ENCODE measurements at regions not wholly inside any gene's neighbourhood (a gene's known extent, or its start where the extent isn't known, plus 50 kb on each side); places are given as distances from the start of the nearest gene placed in this dataset.

DNA sequence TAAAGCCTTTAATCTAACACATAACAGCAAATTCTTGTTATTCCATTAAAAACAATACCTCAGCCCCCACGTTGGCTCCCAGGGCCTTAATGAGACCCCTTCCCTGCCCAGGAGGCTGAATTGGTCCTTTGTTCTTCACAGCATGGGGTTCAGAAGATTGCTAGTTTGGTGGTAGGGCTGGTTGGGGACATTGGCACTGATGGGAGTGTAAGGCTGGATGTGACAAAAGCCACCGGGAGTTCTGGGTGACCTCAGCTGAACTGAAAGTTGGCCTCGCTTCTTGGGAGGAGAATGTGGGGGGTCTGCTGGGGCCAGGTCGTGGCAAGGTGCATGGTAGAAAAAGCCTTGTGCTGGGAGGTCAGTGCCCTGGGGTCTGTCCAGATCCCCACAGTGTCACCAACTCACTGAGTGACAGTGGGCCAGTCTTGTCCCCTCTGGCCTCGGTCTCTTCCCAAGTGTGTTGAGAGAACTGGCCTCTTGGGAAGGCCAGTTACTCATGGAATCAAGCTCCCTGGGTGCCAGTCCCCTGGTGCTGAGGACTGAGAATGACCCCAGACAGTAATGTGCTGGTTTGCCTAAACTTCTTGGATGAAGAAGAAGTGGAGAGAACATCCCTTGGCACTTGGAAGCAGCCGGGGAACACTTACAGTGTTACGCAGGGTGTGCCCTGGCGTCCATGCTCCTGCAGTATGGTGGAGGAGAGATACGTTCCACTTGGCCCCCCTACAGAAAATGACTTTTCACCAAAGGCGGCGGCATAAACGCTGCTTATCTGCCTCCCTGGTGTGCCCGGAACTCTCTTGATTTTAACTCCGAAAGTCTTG lies 283.7 kb upstream of the RTL1 start:
- H3K27ac ChIP-seq: no peak overlapping the region
- TF ChIP-seq, protein P1, sequence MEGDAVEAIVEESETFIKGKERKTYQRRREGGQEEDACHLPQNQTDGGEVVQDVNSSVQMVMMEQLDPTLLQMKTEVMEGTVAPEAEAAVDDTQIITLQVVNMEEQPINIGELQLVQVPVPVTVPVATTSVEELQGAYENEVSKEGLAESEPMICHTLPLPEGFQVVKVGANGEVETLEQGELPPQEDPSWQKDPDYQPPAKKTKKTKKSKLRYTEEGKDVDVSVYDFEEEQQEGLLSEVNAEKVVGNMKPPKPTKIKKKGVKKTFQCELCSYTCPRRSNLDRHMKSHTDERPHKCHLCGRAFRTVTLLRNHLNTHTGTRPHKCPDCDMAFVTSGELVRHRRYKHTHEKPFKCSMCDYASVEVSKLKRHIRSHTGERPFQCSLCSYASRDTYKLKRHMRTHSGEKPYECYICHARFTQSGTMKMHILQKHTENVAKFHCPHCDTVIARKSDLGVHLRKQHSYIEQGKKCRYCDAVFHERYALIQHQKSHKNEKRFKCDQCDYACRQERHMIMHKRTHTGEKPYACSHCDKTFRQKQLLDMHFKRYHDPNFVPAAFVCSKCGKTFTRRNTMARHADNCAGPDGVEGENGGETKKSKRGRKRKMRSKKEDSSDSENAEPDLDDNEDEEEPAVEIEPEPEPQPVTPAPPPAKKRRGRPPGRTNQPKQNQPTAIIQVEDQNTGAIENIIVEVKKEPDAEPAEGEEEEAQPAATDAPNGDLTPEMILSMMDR (IDR thresholded peaks at IDR 0.05): no peak
- TF ChIP-seq ZFX (IDR thresholded peaks at IDR 0.05; ENCODE audit: borderline replicate concordance): no peak

DNA sequence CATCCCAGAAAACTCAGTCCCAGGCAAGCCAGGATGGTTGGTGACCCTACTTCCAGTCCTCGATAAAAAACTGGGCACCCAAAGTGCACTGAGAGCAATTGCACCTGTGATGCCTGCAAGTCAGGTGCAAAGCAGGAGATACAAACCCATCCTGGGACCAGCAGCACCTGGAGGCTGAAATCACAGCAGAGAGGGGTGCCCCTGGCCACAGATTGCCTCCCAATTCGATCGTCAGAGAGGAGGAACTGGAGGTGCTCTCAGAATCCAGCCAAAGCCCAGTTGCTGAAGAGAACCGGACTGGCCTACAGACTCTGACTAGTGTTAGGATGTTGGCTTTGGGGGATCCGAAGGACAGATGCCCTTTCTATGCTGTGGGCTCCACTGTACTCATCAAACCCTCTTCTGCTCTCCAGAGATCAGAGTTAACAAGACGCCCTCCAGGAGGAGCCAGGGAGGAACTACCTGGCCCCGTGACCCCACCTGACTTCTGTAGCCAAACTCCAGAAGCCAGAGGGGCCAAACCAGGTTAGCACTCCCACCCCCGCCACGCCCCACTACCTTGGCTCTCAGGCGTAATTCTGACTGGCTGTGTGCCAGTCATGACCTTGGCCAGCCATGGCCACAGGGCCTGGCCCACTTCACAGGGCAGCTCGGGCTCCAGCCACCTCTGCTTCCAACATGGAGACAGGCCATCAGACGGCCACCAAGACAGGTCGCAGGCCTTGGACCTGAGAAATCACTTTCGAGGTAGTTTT lies 284.5 kb upstream of the RTL1 start:
- H3K27ac ChIP-seq: no peak overlapping the region
- TF ChIP-seq, protein P1 (IDR thresholded peaks at IDR 0.05): no peak
- no peak for TF ChIP-seq ZFX (IDR thresholded peaks at IDR 0.05; ENCODE audit: borderline replicate concordance)

DNA sequence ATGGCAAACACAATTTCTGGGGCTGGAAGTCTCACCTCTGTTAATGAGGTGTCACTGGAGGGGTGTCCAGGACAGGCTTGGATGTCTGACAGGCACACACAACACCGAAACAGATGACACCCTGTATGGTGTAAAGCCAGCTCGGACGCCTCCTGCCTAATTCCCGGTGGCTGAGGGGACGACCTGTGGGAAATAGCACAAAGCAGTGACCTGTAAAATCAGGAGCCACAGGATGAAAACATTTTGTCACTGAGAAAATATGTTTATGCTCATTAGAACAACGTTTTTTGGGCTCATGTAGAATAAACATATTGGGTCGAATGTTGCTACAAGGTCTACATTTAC lies 285.0 kb upstream of the RTL1 start:
- TF ChIP-seq, protein P1 (IDR thresholded peaks at IDR 0.05): no peak
- H3K27ac ChIP-seq: no peak overlapping the region

DNA sequence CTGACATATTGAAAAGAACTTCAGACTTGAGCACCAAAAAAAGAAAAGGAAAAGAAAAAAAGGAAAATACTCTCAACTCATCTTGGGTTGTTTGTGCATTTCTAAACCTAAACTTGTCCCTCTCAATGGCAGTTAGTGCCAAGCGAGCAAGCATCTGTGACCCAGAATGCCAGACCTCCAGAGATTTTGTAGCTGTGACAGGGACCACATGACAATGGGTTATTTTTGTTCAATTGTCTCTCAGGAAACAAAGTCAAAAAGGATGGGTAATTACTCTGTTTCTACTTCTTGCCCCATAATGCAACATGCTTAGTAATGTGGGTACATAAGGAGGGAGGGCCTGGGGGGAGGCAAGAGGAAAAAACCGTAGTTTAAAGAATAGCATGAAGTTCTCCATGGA lies 285.7 kb upstream of the RTL1 start:
- TF ChIP-seq, protein P1 (IDR thresholded peaks at IDR 0.05): no peak
- TF ChIP-seq ZFX (IDR thresholded peaks at IDR 0.05; ENCODE audit: borderline replicate concordance): no peak
- H3K27ac ChIP-seq: no peak overlapping the region

DNA sequence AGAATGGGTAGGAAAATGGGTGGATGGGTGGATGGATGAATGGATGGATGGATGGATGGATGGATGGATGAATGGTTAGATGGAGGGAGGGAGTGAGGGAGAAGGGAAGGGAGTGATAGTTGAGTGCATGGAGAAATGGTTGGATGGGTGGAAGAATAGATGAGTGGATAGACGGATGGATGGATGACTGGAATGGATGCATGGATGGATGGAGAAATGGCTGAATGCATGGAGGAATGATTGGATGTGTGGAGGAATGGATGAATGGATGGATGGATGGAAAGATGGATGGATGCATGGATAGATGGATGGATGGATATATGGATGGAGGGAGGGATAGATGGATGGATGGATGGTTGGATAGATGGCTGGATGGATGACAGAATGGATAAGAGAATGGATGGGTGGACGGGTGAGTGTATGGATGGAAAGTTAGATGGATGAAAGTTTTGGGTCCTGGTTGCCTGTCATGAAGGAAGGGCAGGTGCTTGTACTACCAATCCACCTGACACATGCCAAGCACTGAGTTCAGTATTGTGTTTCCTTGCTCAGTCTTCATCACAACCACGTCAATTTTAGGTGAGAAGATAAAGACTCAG lies 286.5 kb upstream of the RTL1 start:
- TF ChIP-seq ZFX (IDR thresholded peaks at IDR 0.05; ENCODE audit: borderline replicate concordance): no peak
- TF ChIP-seq, protein P1 (IDR thresholded peaks at IDR 0.05): no peak
- H3K27ac ChIP-seq: no peak overlapping the region

DNA sequence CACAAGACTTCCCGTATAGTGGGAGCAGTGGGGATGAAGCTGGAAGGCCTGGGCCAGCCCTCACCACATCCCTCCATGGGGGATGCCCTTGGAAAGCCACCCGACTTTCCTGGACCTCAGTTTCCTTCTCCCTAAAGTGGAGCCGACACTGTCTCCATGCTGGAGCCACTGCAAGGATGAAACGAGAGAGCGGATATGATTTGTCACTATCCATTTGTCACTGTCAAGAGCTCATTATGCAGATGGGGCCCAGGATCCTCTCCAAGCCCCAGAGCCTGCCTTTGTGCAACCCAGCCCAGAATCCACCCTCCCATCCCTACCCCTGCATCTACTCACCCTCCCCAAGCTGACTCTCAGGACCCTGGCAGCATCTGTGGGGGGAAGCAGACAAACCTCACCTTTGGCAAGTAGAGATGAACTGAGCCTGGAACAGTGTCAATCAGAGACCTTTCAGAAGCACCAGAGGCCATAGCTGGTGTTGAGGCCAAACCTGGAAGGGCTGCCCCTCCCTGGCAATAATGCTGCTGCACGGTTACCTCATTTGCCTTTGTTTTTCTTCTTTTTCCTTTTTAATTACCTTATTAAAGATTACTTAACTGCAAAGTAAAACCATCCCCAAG lies 287.7 kb upstream of the RTL1 start:
- TF ChIP-seq, protein P1 (IDR thresholded peaks at IDR 0.05): no peak
- TF ChIP-seq ZFX (IDR thresholded peaks at IDR 0.05; ENCODE audit: borderline replicate concordance): no peak
- no peak overlapping the region for H3K27ac ChIP-seq

All from 22Rv1 (cell line).